ENCODE measurements at regions not wholly inside any gene's neighbourhood (a gene's known extent, or its start where the extent isn't known, plus 50 kb on each side); places are given as distances from the start of the nearest gene placed in this dataset.
"Not testable (repeated sequence)": the region's sequence is repeated elsewhere in the genome, so short reads cannot be mapped to it uniquely, and the experiment has no call there.

- TF ChIP-seq CTCF, MAX (IDR thresholded peaks at IDR 0.05; ENCODE audit: low read depth, low read length): not testable (repeated sequence)
These were observed 112.3 kb downstream of the MYCN start for GRCh38 chr2:16052571-16053052.

Measured in NB4 (cell line).